DND-41 (cell line): ENCODE measurements at regions not wholly inside any gene's neighbourhood (a gene's known extent, or its start where the extent isn't known, plus 50 kb on each side); places are given as distances from the start of the nearest gene placed in this dataset.

Experiments
- EZH2 ChIP-seq: IDR thresholded peaks from 3 replicates; pipeline ENCODE4 v1.6.1; 2012; ENCODE audit warnings: borderline replicate concordance, low read depth, mild to moderate bottlenecking, moderate library complexity, low read length, inconsistent platforms; ENCODE audit not compliant: severe bottlenecking
- TF ChIP-seq, protein P1 (sequence below): IDR thresholded peaks from 2 replicates; pipeline ENCODE4 v1.5.1; 2012; ENCODE audit warnings: borderline replicate concordance, low read length, moderate library complexity, mild to moderate bottlenecking; ENCODE audit not compliant: poor library complexity, severe bottlenecking; ENCODE audit errors: extremely low read depth

DNA sequence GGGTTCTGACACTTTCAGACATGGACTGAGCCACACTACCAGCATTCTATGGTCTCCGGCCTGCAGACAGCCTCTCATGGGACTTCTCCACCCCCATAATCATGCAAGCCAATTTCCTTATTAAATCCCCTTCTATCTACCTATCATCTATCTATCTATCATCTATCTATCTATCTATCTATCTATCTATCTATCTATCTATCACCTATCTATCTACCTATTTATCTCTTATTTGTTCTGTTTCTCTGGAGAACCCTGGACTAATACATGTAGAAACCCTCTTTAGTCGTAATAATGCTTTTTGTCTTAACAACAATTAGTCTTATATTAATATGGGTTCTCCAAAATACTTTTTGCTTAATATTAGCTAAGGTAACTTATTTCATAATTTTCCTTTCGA, 174.1 kb upstream of the PRSS16 start:
- TF ChIP-seq, protein P1, sequence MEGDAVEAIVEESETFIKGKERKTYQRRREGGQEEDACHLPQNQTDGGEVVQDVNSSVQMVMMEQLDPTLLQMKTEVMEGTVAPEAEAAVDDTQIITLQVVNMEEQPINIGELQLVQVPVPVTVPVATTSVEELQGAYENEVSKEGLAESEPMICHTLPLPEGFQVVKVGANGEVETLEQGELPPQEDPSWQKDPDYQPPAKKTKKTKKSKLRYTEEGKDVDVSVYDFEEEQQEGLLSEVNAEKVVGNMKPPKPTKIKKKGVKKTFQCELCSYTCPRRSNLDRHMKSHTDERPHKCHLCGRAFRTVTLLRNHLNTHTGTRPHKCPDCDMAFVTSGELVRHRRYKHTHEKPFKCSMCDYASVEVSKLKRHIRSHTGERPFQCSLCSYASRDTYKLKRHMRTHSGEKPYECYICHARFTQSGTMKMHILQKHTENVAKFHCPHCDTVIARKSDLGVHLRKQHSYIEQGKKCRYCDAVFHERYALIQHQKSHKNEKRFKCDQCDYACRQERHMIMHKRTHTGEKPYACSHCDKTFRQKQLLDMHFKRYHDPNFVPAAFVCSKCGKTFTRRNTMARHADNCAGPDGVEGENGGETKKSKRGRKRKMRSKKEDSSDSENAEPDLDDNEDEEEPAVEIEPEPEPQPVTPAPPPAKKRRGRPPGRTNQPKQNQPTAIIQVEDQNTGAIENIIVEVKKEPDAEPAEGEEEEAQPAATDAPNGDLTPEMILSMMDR = no peak
- TF ChIP-seq EZH2 = no peak
